Neural cell (in vitro differentiated cells): ENCODE measurements at regions not wholly inside any gene's neighbourhood (a gene's known extent, or its start where the extent isn't known, plus 50 kb on each side); places are given as distances from the start of the nearest gene placed in this dataset.

Experiments
- H2AFZ ChIP-seq: fragments of 200-600, 300-800 bp; sonication (generic), shearing (Covaris generic); 2 replicates; pipeline ENCODE4 v1.6.0; 2014; ENCODE audit warnings: low read depth, mild to moderate bottlenecking, antibody characterized with exemption, low read length, moderate library complexity
- H3F3A ChIP-seq: fragments of 200-600 bp; shearing (Covaris generic); 2 replicates; pipeline ENCODE4 v1.6.1; 2016; ENCODE audit warnings: mild to moderate bottlenecking, moderate library complexity, mixed read lengths, antibody characterized with exemption, low read length; ENCODE audit not compliant: insufficient read depth, poor library complexity, severe bottlenecking
- H3K27ac ChIP-seq: fragments of 200-600, 300-800 bp; sonication (generic), shearing (Covaris generic); 2 replicates; pipeline ENCODE4 v1.5.1; 2014; ENCODE audit warnings: mild to moderate bottlenecking, low read length, moderate library complexity
- H3K27me3 ChIP-seq: fragments of 300-800, 200-600 bp; sonication (generic), shearing (Covaris generic); 2 replicates; pipeline ENCODE4 v1.6.0; 2014; ENCODE audit warnings: mild to moderate bottlenecking, low read depth, low read length, moderate library complexity; ENCODE audit not compliant: insufficient read depth
- H3K36me3 ChIP-seq: fragments of 300-800, 200-600 bp; sonication (generic), shearing (Covaris generic); 2 replicates; pipeline ENCODE4 v1.5.1; 2014; ENCODE audit warnings: mild to moderate bottlenecking, antibody characterized with exemption, low read length, moderate library complexity; ENCODE audit not compliant: insufficient read depth
- H3K4me2 ChIP-seq: fragments of 300-800, 200-600 bp; sonication (generic), shearing (Covaris generic); 2 replicates; pipeline ENCODE4 v1.6.0; 2014; ENCODE audit warnings: mild to moderate bottlenecking, low read length
- H3K4me3 ChIP-seq: fragments of 300-800, 200-600 bp; sonication (generic), shearing (Covaris generic); 2 replicates; pipeline ENCODE4 v1.5.1; 2014; ENCODE audit warnings: mild to moderate bottlenecking, low read length, moderate library complexity
- H3K79me2 ChIP-seq: fragments of 200-600 bp; shearing (Covaris generic); replicated peaks from 2 replicates; pipeline ENCODE4 v1.6.0; 2014; ENCODE audit warnings: mild to moderate bottlenecking, low read length, moderate library complexity; ENCODE audit not compliant: insufficient read depth
- H3K9ac ChIP-seq: fragments of 300-800, 200-600 bp; sonication (generic), shearing (Covaris generic); 2 replicates; pipeline ENCODE4 v1.6.1; 2016; ENCODE audit warnings: mild to moderate bottlenecking, low read length, mixed read lengths
- H3K9me2 ChIP-seq: fragments of 200-600 bp; shearing (Covaris generic); 2 replicates; pipeline ENCODE4 v1.6.1; 2016; ENCODE audit warnings: mild to moderate bottlenecking, low read length, mixed read lengths; ENCODE audit not compliant: insufficient read depth
- H3K9me3 ChIP-seq: fragments of 200-600, 300-800 bp; sonication (generic), shearing (Covaris generic); 2 replicates; pipeline ENCODE4 v1.6.1; 2016; ENCODE audit warnings: mild to moderate bottlenecking, mixed run types, low read length, moderate library complexity, mixed read lengths
- H4K20me1 ChIP-seq: fragments of 200-600 bp; shearing (Covaris generic); 2 replicates; pipeline ENCODE4 v1.6.1; 2016; ENCODE audit warnings: mild to moderate bottlenecking, mixed run types; ENCODE audit not compliant: insufficient read depth
- CTCF ChIP-seq: fragments of 450-650 bp; IDR thresholded peaks from 2 replicates; pipeline ENCODE4 v1.5.1; 2014; ENCODE audit warnings: antibody characterized with exemption, mild to moderate bottlenecking, moderate library complexity; ENCODE audit not compliant: poor library complexity, severe bottlenecking
- EP300 ChIP-seq: fragments of 450-650 bp; conservative IDR thresholded peaks from 2 replicates; pipeline ENCODE4 v1.6.1; 2014; ENCODE audit warnings: antibody characterized with exemption, mild to moderate bottlenecking, moderate library complexity; ENCODE audit not compliant: poor library complexity, severe bottlenecking
- EZH2 ChIP-seq: fragments of 200-600, 300-800 bp; shearing (Covaris generic), sonication (generic); IDR thresholded peaks from 2 replicates; pipeline ENCODE4 v1.6.1; 2014; ENCODE audit warnings: antibody characterized with exemption, low read length, borderline replicate concordance, mild to moderate bottlenecking; ENCODE audit not compliant: insufficient read depth, poor library complexity, severe bottlenecking
- MXI1 ChIP-seq: fragments of 450-650 bp; conservative IDR thresholded peaks from 2 replicates; pipeline ENCODE4 v1.6.1; 2014; ENCODE audit warnings: antibody characterized with exemption, mild to moderate bottlenecking; ENCODE audit not compliant: poor library complexity, severe bottlenecking
- POLR2AphosphoS5 ChIP-seq: IDR thresholded peaks from 2 replicates; pipeline ENCODE4 v1.6.1; 2012
- RAD21 ChIP-seq: fragments of 450-650 bp; conservative IDR thresholded peaks from 2 replicates; pipeline ENCODE4 v1.6.1; 2014; ENCODE audit warnings: antibody characterized with exemption, mild to moderate bottlenecking, moderate library complexity
- REST ChIP-seq: IDR thresholded peaks from 2 replicates; pipeline ENCODE4 v1.6.1; 2012; ENCODE audit warnings: borderline replicate concordance
- SMC3 ChIP-seq: fragments of 450-650 bp; conservative IDR thresholded peaks from 2 replicates; pipeline ENCODE4 v1.6.1; 2014; ENCODE audit warnings: antibody characterized with exemption, mild to moderate bottlenecking, moderate library complexity; ENCODE audit not compliant: poor library complexity
- TAF1 ChIP-seq: IDR thresholded peaks from 2 replicates; pipeline ENCODE4 v1.6.1; 2012; ENCODE audit warnings: low read depth

- TF ChIP-seq CTCF (no peak), POLR2AphosphoS5 (peak; percentile 61), TAF1 (no peak), EP300 (peak; percentile 86), EZH2 (no peak), RAD21 (no peak), MXI1 (no peak), REST (peak; percentile 25), SMC3 (no peak)
- no peaks in the 10 kb centered on the region for H3K9me2 ChIP-seq
- no peak overlapping the region for H3K9ac ChIP-seq
- H3K9me3 ChIP-seq, result no peaks in the 10 kb centered on the region
- H3K79me2 ChIP-seq, result no peaks in the 10 kb centered on the region
- no peak overlapping the region for H3K27ac ChIP-seq
- H3K27me3 ChIP-seq, result no peaks in the 10 kb centered on the region
- H3K36me3 ChIP-seq, result no peaks in the 10 kb centered on the region
- H2AFZ ChIP-seq, result no peak overlapping the region
- no peaks in the 10 kb centered on the region for H3F3A ChIP-seq
- H3K4me3 ChIP-seq, result no peak overlapping the region
- H4K20me1 ChIP-seq, result no peaks in the 10 kb centered on the region
- H3K4me2 ChIP-seq, result no peak overlapping the region
These were observed 399.0 kb upstream of the HNRNPA3 start for GRCh38 chr2:176813621-176814049.

- H2AFZ ChIP-seq, result no peak overlapping the region
- H3K9me2 ChIP-seq, result no peaks in the 10 kb centered on the region
- no peak overlapping the region for H3K4me3 ChIP-seq
- H3F3A ChIP-seq, result no peaks in the 10 kb centered on the region
- H3K36me3 ChIP-seq, result no peaks in the 10 kb centered on the region
- no peaks in the 10 kb centered on the region for H3K79me2 ChIP-seq
- H3K9me3 ChIP-seq, result no peaks in the 10 kb centered on the region
- no peak overlapping the region for H3K9ac ChIP-seq
- no peak overlapping the region for H3K4me2 ChIP-seq
- H3K27ac ChIP-seq, result no peak overlapping the region
- no peaks in the 10 kb centered on the region for H3K27me3 ChIP-seq
- no peaks in the 10 kb centered on the region for H4K20me1 ChIP-seq
- TF ChIP-seq REST (no peak), EZH2 (no peak), MXI1 (no peak), TAF1 (no peak)
These were observed 398.3 kb upstream of the HNRNPA3 start for GRCh38 chr2:176814274-176814673.
